ACC112 (cell line): ENCODE measurements at regions not wholly inside any gene's neighbourhood (a gene's known extent, or its start where the extent isn't known, plus 50 kb on each side); places are given as distances from the start of the nearest gene placed in this dataset.

Experiments used
- H2AFZ ChIP-seq: fragments of 200-600 bp; sonication (generic); one replicate; pipeline ENCODE4 v1.6.0; 2017; ENCODE audit warnings: antibody characterized with exemption, low read length; ENCODE audit not compliant: unreplicated experiment
- H3K27ac ChIP-seq: fragments of 200-600 bp; sonication (generic); 2 replicates; pipeline ENCODE4 v1.5.1; 2014; ENCODE audit warnings: low read depth, mild to moderate bottlenecking, antibody characterized with exemption, low read length, moderate library complexity
- H3K27me3 ChIP-seq: fragments of 200-600 bp; sonication (generic); 2 replicates; pipeline ENCODE4 v1.6.1; 2014; ENCODE audit warnings: mild to moderate bottlenecking, antibody characterized with exemption, low read length, moderate library complexity, mixed read lengths; ENCODE audit not compliant: insufficient read depth
- H3K36me3 ChIP-seq: fragments of 200-600 bp; sonication (generic); 2 replicates; pipeline ENCODE4 v1.6.1; 2016; ENCODE audit warnings: mild to moderate bottlenecking, antibody characterized with exemption, low read length, moderate library complexity, mixed read lengths; ENCODE audit not compliant: insufficient read depth
- H3K4me1 ChIP-seq: fragments of 200-600 bp; sonication (generic); one replicate; pipeline ENCODE4 v1.6.1; 2016; ENCODE audit warnings: low read length, mixed read lengths; ENCODE audit not compliant: insufficient read depth, unreplicated experiment, control insufficient read depth
- H3K4me3 ChIP-seq: fragments of 200-600 bp; sonication (generic); 2 replicates; pipeline ENCODE4 v1.5.1; 2014; ENCODE audit warnings: mild to moderate bottlenecking, low read depth, low read length
- H3K79me2 ChIP-seq: fragments of 200-600 bp; sonication (generic); one replicate; pipeline ENCODE4 v1.6.0; 2016; ENCODE audit warnings: low read length; ENCODE audit not compliant: control insufficient read depth, unreplicated experiment, insufficient read depth

DNA sequence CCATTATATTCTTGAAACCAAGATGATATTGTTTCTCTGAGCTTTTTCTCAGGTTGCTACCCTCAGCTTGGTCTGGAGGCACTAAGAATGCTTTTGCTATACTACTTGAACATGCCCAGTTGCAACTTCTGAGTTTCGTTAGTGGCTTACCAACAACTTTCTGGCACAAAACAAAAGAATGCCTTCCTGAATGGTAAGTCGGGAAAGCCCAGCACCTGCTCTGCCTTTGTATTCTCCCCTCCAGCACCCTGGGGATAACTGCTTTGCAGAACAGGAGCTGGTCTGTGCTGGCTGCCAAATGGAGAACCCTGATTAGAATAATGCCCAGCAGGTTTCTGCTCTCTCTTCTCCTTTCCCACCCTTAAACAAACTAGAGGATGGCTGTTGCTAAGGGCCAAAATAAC is 149.3 kb downstream of the TGFB2 start:
- peaks cover 30% of the 10 kb centered on the region for H3K4me1 ChIP-seq
- H3K4me3 ChIP-seq = no peak overlapping the region
- H3K36me3 ChIP-seq = no peaks in the 10 kb centered on the region
- H3K79me2 ChIP-seq = no peaks in the 10 kb centered on the region
- H3K27me3 ChIP-seq = no peaks in the 10 kb centered on the region
- no peak overlapping the region for H2AFZ ChIP-seq
- no peak overlapping the region for H3K27ac ChIP-seq

DNA sequence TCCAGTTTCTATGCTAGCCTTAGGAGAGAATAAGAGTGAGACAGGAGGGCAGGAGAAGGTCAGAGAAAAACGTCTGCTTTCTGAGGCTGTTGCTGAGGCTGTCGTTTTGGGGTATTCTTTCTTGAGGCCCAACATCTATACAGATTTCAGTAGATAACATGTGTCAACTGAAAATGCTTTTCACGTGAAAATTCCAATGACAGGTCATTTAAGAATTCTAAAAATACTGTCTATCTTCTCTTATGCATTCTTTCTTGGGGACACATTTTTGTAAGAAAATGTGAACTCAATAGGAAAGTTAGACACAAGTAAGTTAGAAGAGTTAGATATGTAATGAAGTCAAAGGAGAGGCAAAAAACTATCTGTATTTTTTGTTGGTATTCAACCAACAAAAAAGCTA is 150.8 kb downstream of the TGFB2 start:
- Histone ChIP-seq H3K27ac (peak overlapping the region; percentile 40; the same call in 1 of the 2 replicates), H3K4me3 (no peak overlapping the region), H3K27me3 (no peaks in the 10 kb centered on the region), H3K36me3 (no peaks in the 10 kb centered on the region), H2AFZ (no peak overlapping the region), H3K79me2 (no peaks in the 10 kb centered on the region), H3K4me1 (peaks cover 31% of the 10 kb centered on the region)

DNA sequence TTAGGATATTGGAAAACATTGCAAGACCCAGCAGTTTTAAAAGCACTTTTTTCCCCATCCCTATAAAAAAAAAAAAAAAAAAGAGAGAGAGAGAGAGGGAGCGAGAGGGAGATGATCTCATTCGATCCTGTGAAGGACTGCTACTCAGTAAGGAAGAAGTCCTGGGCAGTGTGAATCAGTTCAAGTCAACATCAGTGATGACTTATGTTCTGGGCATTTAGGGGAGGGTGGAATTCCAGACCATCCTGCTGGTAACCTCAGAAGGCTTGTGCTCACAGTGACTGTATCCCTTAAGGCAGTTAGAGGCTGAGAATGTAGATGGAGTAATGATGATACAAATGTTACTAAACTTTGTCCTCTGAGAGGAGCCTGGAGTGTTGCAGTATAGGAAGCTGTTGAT is 151.4 kb downstream of the TGFB2 start:
- H3K27me3 ChIP-seq = no peaks in the 10 kb centered on the region
- H3K36me3 ChIP-seq = no peaks in the 10 kb centered on the region
- no peak overlapping the region for H3K4me3 ChIP-seq
- H3K4me1 ChIP-seq = peaks cover 31% of the 10 kb centered on the region
- H2AFZ ChIP-seq = no peak overlapping the region
- H3K27ac ChIP-seq = peak overlapping the region; percentile 93
- no peaks in the 10 kb centered on the region for H3K79me2 ChIP-seq

DNA sequence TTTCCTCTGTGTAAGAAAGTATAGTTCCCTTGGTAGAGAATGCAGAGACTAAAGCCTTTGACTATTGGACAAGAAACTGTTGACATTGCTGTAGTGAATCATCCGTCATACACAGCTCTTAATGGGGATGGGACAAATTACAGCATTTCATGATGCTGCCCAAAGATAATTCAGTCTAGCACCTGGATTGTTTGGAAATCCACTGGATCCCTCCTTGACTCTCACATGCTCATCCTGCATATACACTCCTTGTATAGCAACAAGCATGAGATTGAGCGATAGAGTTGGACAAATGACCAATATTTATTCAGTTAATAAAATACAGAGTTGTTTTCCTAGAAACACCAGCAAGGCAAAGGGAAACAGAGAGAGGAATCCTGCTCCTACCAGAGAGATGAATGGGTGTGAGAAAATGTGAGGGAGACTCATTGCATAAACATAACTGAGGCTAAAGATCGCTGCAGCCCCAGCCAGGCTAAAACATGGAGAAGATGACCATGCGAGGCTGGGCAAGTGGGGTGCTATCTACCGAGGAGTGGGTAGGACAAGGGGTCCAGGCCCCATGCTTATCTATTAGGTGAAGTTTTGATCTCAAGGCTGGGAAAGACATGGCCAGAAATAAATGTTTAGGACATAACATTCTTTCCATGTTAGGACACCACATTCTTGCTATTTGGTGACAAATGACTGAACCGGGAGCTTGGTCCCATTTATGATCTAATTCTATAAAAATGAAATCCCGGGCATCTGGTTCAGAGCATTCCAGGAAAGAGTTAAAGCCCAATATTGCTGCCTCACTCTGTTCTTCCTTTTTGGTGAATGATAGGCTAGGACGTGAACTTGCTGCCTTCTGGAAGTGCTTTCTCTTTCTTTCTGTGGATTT is 153.2 kb downstream of the TGFB2 start:
- Histone ChIP-seq H3K4me1 (peaks cover 31% of the 10 kb centered on the region), H3K27me3 (no peaks in the 10 kb centered on the region), H3K4me3 (peak overlapping the region; percentile 72), H3K27ac (peak overlapping the region; percentile 93), H3K36me3 (no peaks in the 10 kb centered on the region), H2AFZ (no peak overlapping the region), H3K79me2 (no peaks in the 10 kb centered on the region)

DNA sequence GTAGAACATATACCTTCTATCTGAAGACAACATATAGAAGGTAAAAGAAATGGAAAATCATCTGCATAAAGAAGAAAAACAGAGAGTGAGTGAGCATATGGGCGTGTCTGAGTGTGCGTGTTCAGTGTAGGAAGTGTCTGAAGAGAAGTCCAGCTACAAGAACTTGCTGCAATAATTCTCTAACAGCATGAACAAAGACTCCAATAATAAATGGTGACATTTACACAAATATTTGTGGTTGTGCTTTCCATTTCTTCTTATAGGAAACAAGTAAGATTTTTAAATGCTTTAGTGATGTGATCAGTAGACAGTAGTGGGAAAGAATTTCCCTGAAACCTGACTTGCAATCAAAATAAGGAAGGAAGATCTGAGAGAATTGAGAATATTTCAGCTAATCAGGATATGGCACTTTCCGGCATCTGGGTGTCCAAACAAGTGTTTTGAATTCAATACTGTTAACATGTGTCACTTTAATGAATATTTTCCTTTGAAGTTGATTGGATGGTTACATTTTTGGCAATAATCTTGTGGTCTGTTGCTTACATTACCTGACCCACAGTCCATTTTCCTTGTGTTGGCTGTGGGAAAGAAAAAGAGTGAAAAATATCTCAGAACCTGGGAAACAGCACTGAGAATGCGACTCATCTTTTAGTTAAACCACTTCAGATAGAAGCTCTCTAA is 154.0 kb downstream of the TGFB2 start:
- Histone ChIP-seq H3K4me1 (peaks cover 31% of the 10 kb centered on the region), H3K27ac (peak overlapping the region; percentile 93), H3K27me3 (no peaks in the 10 kb centered on the region), H3K36me3 (no peaks in the 10 kb centered on the region), H3K4me3 (peak overlapping the region; percentile 72), H3K79me2 (no peaks in the 10 kb centered on the region), H2AFZ (peak overlapping the region; percentile 70)

DNA sequence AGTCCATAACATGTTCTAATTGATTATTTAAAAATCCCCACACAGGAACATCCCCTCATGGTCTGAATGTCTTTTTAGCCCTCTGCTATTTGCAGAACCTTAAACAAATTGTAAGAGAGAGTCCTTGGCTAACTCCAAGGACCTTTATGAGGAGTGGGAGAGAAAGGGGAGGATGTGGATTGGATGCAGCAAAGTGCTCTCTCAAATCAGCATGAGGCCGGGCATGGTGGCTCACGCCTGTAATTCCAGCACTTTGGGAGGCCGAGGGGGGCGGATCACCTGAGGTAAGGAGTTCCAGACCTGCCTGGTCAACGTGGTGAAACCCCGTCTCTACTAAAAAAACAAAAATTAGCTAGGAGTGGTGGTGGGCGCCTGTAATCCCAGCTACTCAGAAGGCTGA is 154.8 kb downstream of the TGFB2 start:
- Histone ChIP-seq H3K4me3 (peak overlapping the region; percentile 72; the same call in 1 of the 2 replicates), H3K4me1 (peaks cover 31% of the 10 kb centered on the region), H3K79me2 (no peaks in the 10 kb centered on the region), H3K27ac (peak overlapping the region; percentile 93), H3K27me3 (no peaks in the 10 kb centered on the region), H2AFZ (peak overlapping the region; percentile 70), H3K36me3 (no peaks in the 10 kb centered on the region)

DNA sequence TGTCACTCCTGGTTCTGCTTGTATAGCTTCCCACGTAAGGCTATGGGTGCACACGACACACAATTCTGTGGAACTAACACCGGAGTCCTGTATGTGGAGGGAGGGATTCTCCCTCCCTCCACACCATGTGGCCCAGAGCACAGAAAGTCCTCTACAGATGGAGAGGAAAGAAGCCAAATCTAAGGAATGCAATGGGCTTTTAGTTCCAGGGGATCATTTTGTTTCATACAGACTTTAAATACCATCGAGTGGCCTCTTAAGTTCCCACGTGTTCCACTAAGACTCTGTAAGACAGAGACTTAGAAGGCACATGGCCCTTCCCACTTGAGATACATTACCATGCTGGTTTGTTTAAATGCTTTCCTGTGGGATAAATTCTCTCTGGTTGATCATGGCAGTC is 156.0 kb downstream of the TGFB2 start:
- Histone ChIP-seq H2AFZ (no peak overlapping the region), H3K27me3 (no peaks in the 10 kb centered on the region), H3K27ac (no peak overlapping the region), H3K4me3 (no peak overlapping the region), H3K36me3 (no peaks in the 10 kb centered on the region), H3K79me2 (no peaks in the 10 kb centered on the region), H3K4me1 (peaks cover 26% of the 10 kb centered on the region)

DNA sequence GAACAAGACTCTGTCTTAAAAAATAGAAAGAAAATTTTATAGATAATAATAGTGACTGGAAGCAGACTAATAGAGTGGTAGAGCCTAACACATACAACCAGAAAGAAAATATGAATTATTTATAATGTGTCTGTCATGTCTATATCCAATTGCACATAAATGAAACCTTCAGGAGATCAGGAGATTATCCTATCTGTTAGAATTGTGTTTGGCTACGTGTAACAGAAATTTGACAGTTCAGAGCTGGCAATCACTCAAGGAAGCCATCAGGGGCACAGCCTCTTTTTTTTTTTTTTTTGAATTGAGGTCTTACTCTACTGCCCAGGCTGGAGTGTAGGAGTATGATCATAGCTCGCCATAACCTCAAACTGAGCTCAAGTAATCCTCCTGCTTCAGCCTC is 157.2 kb downstream of the TGFB2 start:
- peaks cover 24% of the 10 kb centered on the region for H3K4me1 ChIP-seq
- H3K27me3 ChIP-seq = no peaks in the 10 kb centered on the region
- no peak overlapping the region for H3K27ac ChIP-seq
- H3K4me3 ChIP-seq = no peak overlapping the region
- H2AFZ ChIP-seq = no peak overlapping the region
- H3K79me2 ChIP-seq = no peaks in the 10 kb centered on the region
- H3K36me3 ChIP-seq = no peaks in the 10 kb centered on the region

DNA sequence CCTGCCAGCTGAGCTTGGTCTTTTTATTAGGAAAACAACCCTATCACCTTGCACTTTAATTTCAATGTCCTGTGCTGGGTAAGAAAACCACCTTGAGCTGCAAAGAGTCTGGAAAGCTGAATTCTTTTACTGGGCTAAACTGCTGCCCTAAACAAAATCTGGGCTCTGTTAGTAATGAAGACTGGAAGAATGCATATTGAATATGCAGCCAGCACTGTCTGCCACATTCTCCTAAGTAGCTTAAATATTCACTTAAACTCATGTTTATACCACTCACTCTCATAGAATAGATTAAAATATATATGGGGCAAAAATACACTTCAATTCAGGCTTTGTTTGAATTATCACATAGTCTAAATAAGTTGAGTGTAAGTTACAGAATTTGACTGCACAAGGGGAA is 158.0 kb downstream of the TGFB2 start:
- no peaks in the 10 kb centered on the region for H3K36me3 ChIP-seq
- no peak overlapping the region for H2AFZ ChIP-seq
- no peaks in the 10 kb centered on the region for H3K27me3 ChIP-seq
- H3K79me2 ChIP-seq = no peaks in the 10 kb centered on the region
- no peak overlapping the region for H3K27ac ChIP-seq
- no peak overlapping the region for H3K4me3 ChIP-seq
- peaks cover 17% of the 10 kb centered on the region for H3K4me1 ChIP-seq

DNA sequence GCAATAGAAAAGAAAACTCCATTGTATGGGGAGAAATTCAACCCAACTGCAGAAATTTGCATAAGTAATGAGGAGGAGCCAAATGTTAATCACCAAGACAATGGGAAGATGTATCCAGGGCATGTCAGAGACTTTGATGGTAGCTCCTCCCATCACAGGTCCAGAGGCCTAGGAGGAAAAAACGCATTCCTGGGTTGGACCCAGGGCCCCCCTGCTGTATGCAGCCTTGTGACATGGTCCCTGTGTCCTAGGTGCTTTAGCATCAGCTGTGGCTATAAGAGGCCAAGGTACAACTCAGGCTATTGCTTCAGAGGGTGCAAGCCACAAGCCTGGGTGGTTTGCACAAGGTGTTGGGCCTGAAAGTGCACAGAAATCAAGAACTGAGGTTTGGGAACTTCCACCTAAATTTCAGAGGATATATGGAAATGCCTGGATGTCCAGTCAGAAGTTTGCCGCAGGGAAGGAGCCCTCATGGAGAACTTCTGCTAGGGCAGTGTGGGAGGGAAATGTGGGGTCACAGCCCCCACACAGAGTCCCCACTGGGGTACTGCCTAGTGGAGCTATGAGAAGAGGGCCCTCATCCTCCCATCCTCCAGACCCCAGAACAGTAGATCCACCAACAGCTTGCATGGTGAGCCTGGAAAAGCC is 162.3 kb downstream of the TGFB2 start:
- no peaks in the 10 kb centered on the region for H3K27me3 ChIP-seq
- H3K4me1 ChIP-seq = no peaks in the 10 kb centered on the region
- no peaks in the 10 kb centered on the region for H3K36me3 ChIP-seq
- no peak overlapping the region for H3K4me3 ChIP-seq
- no peak overlapping the region for H2AFZ ChIP-seq
- H3K79me2 ChIP-seq = no peaks in the 10 kb centered on the region
- H3K27ac ChIP-seq = no peak overlapping the region
